Fibroblast of lung (primary cell): ENCODE measurements at regions not wholly inside any gene's neighbourhood (a gene's known extent, or its start where the extent isn't known, plus 50 kb on each side); places are given as distances from the start of the nearest gene placed in this dataset.

Experiments used
- DNase-seq, 2 donors: peaks; one replicate each; pipeline versions ENCODE4 v3.0.0 to v3.0.0-alpha.2; 2010; ENCODE audit warnings: low read depth in 2 of 2
- H2AFZ ChIP-seq: 2 replicates; pipeline ENCODE4 v1.5.1; 2012; ENCODE audit warnings: low read length, control low read depth, inconsistent platforms
- H3K27ac ChIP-seq: 2 replicates; pipeline ENCODE4 v1.5.1; 2011; ENCODE audit warnings: low read length, control low read depth; ENCODE audit not compliant: insufficient read depth
- H3K27me3 ChIP-seq: 2 replicates; pipeline ENCODE4 v1.5.1; 2011; ENCODE audit warnings: mild to moderate bottlenecking, low read length; ENCODE audit not compliant: control insufficient read depth, insufficient read depth
- H3K36me3 ChIP-seq: 2 replicates; pipeline ENCODE4 v1.5.1; 2011; ENCODE audit warnings: low read length; ENCODE audit not compliant: control insufficient read depth, insufficient read depth
- H3K4me1 ChIP-seq: 2 replicates; pipeline ENCODE4 v1.5.1; 2011; ENCODE audit warnings: low read length; ENCODE audit not compliant: control insufficient read depth, insufficient read depth; ENCODE audit errors: extremely low read depth
- H3K4me2 ChIP-seq: 2 replicates; pipeline ENCODE4 v1.5.1; 2011; ENCODE audit warnings: low read length, control low read depth; ENCODE audit not compliant: insufficient read depth; ENCODE audit errors: extremely low read depth
- H3K4me3 ChIP-seq, 4 experiments: fragments of 200-600 bp in 1 of 4; sonication (generic) in 1 of 4; replicated peaks in 1 of 4; 2 replicates each; pipeline ENCODE4 v1.5.1; 2011 to 2016; ENCODE audit warnings: low read length in 4 of 4, low read depth in 3 of 4, mild to moderate bottlenecking in 3 of 4, control low read depth in 2 of 4, inconsistent platforms in 1 of 4, mixed read lengths in 1 of 4; ENCODE audit not compliant: insufficient read depth in 1 of 4; ENCODE audit errors: control extremely low read depth in 1 of 4
- H3K79me2 ChIP-seq: 2 replicates; pipeline ENCODE4 v1.5.1; 2012; ENCODE audit warnings: mild to moderate bottlenecking, low read length, inconsistent platforms; ENCODE audit not compliant: control insufficient read depth, insufficient read depth
- H3K9ac ChIP-seq: 2 replicates; pipeline ENCODE4 v1.5.1; 2011; ENCODE audit warnings: mild to moderate bottlenecking, low read length, control low read depth; ENCODE audit not compliant: insufficient read depth
- H3K9me3 ChIP-seq: 2 replicates; pipeline ENCODE4 v1.5.1; 2012; ENCODE audit warnings: low read depth, low read length; ENCODE audit not compliant: control insufficient read depth, insufficient read depth
- H4K20me1 ChIP-seq: 2 replicates; pipeline ENCODE4 v1.5.1; 2011; ENCODE audit warnings: low read length; ENCODE audit not compliant: control insufficient read depth, insufficient read depth; ENCODE audit errors: extremely low read depth
- EZH2 ChIP-seq: IDR thresholded peaks from 2 replicates; pipeline ENCODE4 v1.5.1; 2012; ENCODE audit warnings: low read length, control low read depth, mild to moderate bottlenecking; ENCODE audit errors: missing control alignments
- TF ChIP-seq, protein P1 (sequence below), 2 donors: IDR thresholded peaks in 1 of 2; conservative IDR thresholded peaks in 1 of 2; 1 replicate in 1 of 2; 2 replicates in 1 of 2; pipeline ENCODE4 v1.5.1; 2011 to 2012; ENCODE audit warnings: low read length in 2 of 2, control low read depth in 1 of 2, inconsistent platforms in 1 of 2, low read depth in 1 of 2, mild to moderate bottlenecking in 1 of 2

DNA sequence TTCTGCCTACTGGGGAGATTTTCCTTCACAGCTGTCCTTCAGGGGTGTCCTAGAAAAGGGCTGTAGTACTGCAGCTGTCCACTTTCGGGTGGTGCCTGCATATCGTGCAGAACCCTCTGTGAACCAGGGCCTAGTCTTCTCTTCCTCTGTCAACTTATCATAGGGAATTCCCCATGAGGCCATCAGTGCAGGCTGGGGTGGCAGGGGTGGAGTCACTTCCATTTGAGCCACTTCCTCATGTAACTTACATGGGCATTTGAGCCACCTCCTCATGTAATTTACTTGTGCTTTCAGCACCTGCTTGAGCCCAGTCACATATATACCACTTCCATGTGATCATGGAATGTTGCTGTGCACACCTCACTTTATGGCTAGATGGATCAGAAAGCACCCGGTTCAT is 742.0 kb upstream of the RGMB start:
- Histone ChIP-seq H3K4me1 (no peaks in the 10 kb centered on the region), H3K4me2 (no peak overlapping the region), H3K9me3 (no peaks in the 10 kb centered on the region), H3K27me3 (no peaks in the 10 kb centered on the region), H3K36me3 (no peaks in the 10 kb centered on the region), H3K9ac (no peak overlapping the region), H3K79me2 (no peaks in the 10 kb centered on the region), H3K27ac (no peak overlapping the region), H4K20me1 (no peaks in the 10 kb centered on the region), H2AFZ (no peak overlapping the region), H3K4me3 (no peak overlapping the region)
- no peak for DNase-seq
- no peak for TF ChIP-seq EZH2
- TF ChIP-seq, protein P1, sequence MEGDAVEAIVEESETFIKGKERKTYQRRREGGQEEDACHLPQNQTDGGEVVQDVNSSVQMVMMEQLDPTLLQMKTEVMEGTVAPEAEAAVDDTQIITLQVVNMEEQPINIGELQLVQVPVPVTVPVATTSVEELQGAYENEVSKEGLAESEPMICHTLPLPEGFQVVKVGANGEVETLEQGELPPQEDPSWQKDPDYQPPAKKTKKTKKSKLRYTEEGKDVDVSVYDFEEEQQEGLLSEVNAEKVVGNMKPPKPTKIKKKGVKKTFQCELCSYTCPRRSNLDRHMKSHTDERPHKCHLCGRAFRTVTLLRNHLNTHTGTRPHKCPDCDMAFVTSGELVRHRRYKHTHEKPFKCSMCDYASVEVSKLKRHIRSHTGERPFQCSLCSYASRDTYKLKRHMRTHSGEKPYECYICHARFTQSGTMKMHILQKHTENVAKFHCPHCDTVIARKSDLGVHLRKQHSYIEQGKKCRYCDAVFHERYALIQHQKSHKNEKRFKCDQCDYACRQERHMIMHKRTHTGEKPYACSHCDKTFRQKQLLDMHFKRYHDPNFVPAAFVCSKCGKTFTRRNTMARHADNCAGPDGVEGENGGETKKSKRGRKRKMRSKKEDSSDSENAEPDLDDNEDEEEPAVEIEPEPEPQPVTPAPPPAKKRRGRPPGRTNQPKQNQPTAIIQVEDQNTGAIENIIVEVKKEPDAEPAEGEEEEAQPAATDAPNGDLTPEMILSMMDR (conservative IDR thresholded peaks at IDR 0.05 in 1 of 2, IDR thresholded peaks at IDR 0.05 in 1 of 2; ENCODE audit: low read depth in 1 of 2, low read length in 2 of 2) = no peak

DNA sequence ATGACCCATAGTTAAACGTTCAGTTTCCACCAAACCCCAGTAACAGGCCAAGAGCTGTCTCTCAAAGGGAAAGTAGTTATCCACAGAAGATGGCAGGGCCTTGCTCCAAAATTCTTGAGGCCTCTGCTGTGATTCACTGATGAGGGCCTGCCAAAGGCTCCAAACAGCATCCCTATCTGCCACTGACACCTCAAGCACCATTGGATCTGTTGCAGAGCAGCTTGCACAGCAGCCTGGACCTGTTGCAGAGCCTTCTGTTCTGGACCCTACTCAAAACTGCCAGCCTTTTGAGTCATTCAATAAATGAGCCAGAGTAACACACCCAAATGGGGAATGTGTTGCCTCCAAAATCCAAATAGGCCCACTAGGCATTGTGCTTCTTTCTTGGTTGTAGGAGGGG is 741.5 kb upstream of the RGMB start:
- TF ChIP-seq, protein P1 (conservative IDR thresholded peaks at IDR 0.05 in 1 of 2, IDR thresholded peaks at IDR 0.05 in 1 of 2; ENCODE audit: low read depth in 1 of 2, low read length in 2 of 2) = no peak
- TF ChIP-seq EZH2 = no peak

DNA sequence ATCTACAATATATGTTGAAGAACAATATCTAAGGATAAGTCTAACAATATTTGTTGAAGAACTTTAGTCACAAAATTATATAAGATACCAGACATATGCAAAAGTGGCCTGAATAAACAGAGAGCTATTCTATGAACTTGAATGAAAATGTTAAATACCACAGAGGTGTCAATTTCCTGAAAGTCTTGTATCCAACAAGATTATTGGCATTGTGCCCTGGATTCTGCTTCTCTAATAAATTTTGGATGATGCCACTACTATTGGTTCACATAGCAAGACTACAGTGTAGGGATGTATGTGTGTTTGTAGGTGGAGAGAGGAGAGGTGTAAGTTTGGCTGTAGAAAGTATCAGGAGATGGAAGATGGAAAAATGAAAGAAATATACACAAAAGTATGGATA is 731.8 kb upstream of the RGMB start:
- Histone ChIP-seq H3K4me1 (no peaks in the 10 kb centered on the region), H4K20me1 (no peaks in the 10 kb centered on the region), H3K9ac (no peak overlapping the region), H3K36me3 (no peaks in the 10 kb centered on the region), H3K27me3 (no peaks in the 10 kb centered on the region), H3K79me2 (no peaks in the 10 kb centered on the region), H3K4me2 (no peak overlapping the region), H3K27ac (no peak overlapping the region), H3K9me3 (no peaks in the 10 kb centered on the region), H2AFZ (no peak overlapping the region), H3K4me3 (no peak overlapping the region)
- TF ChIP-seq, protein P1 (conservative IDR thresholded peaks at IDR 0.05 in 1 of 2, IDR thresholded peaks at IDR 0.05 in 1 of 2; ENCODE audit: low read depth in 1 of 2, low read length in 2 of 2) = no peak
- no peak for TF ChIP-seq EZH2
- peak in 1 of 2 donors; percentile 14 for DNase-seq

More for the DNA sequence above, 741.5 kb upstream of the RGMB start:
- no peak overlapping the region for H3K9ac ChIP-seq
- H3K4me1 ChIP-seq = no peaks in the 10 kb centered on the region
- H3K27me3 ChIP-seq = no peaks in the 10 kb centered on the region
- no peak overlapping the region for H3K4me3 ChIP-seq
- no peaks in the 10 kb centered on the region for H4K20me1 ChIP-seq
- H3K27ac ChIP-seq = no peak overlapping the region
- DNase-seq = peak in 1 of 2 donors; percentile 15
- H3K4me2 ChIP-seq = no peak overlapping the region
- H2AFZ ChIP-seq = no peak overlapping the region
- no peaks in the 10 kb centered on the region for H3K9me3 ChIP-seq
- H3K36me3 ChIP-seq = no peaks in the 10 kb centered on the region
- no peaks in the 10 kb centered on the region for H3K79me2 ChIP-seq
